Large intestine (tissue), 3 donors: ENCODE measurements at regions not wholly inside any gene's neighbourhood (a gene's known extent, or its start where the extent isn't known, plus 50 kb on each side); places are given as distances from the start of the nearest gene placed in this dataset.
"Not testable (repeated sequence)": the region's sequence is repeated elsewhere in the genome, so short reads cannot be mapped to it uniquely, and the experiment has no call there.

Experiments used
- DNase-seq, 2 donors: peaks; one replicate each; pipeline versions ENCODE4 v3.0.0 to v3.0.0-alpha.2; 2013
- H3K27ac ChIP-seq: one replicate; pipeline ENCODE4 v1.5.1; 2013; ENCODE audit warnings: low read length
- H3K27me3 ChIP-seq: 2 replicates; pipeline ENCODE4 v1.6.1; 2013; ENCODE audit warnings: low read length; ENCODE audit not compliant: control insufficient read depth, insufficient read depth
- H3K36me3 ChIP-seq: 2 replicates; pipeline ENCODE4 v1.6.1; 2013; ENCODE audit warnings: low read length; ENCODE audit not compliant: control insufficient read depth, insufficient read depth
- H3K4me1 ChIP-seq: one replicate; pipeline ENCODE4 v1.6.1; 2013; ENCODE audit warnings: low read length; ENCODE audit not compliant: control insufficient read depth, insufficient read depth
- H3K4me3 ChIP-seq: one replicate; pipeline ENCODE4 v1.5.1; 2013; ENCODE audit warnings: low read length
- H3K9me3 ChIP-seq: one replicate; pipeline ENCODE4 v1.6.1; 2013; ENCODE audit warnings: mild to moderate bottlenecking, low read depth, low read length, moderate library complexity; ENCODE audit not compliant: control insufficient read depth
- WGBS: methylation state at CpG from one replicate; pipeline ENCODE4 v1.1.5; 2013; ENCODE audit warnings: low lambda C conversion rate; ENCODE audit not compliant: insufficient coverage; 5-methylcytosine and 5-hydroxymethylcytosine counted together

DNA sequence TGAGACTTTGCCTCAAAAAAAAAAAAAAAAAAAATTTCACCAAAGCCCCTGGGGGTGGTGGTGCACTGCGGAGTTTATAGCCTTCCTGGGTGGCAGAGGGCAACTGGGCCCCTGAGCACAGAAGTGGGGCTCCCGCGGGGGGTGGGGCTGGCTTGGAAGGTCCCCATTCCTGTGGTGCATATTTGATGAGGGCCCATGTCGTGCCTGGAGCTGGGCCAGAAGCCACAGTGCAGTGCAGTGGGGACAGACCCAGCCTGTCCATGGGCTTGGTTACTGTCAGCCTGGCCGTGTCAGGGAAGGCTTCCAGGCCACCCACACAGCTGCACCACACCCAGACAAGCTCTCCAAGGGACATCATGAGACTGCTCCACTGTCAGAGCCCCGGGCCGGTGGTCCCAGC lies 95.5 kb downstream of the NSUN5 start:
- WGBS: no CpG with 5 or more reads among the region's 7 CpGs

DNA sequence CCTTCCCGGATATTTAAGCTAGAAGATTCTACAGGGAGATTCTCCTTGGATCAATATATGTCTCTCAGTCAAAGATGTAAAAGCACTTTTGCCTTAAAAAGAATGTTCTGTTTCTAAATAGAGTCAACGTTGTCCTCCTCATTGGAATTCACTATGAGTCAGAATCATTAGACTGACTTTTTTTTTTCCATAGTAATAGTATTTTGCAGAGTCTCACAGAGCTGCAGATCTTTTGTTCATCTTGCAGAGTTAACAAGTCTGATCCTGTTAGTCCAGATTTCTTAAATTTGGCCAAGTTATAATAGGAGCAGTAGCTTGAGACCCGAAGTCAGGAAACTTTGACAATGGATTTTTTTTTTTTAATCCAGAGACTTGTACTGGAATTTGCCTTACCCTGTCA lies 103.0 kb downstream of the NSUN5 start:
- not testable (repeated sequence) for H3K4me3 ChIP-seq, H3K27ac ChIP-seq, H3K4me1 ChIP-seq, H3K36me3 ChIP-seq, H3K27me3 ChIP-seq, H3K9me3 ChIP-seq, DNase-seq
- WGBS: no CpG with 5 or more reads among the region's 3 CpGs

More for the DNA sequence above, 95.5 kb downstream of the NSUN5 start:
- not testable (repeated sequence) for H3K9me3 ChIP-seq, H3K27me3 ChIP-seq, DNase-seq, H3K4me1 ChIP-seq, H3K4me3 ChIP-seq, H3K27ac ChIP-seq, H3K36me3 ChIP-seq

DNA sequence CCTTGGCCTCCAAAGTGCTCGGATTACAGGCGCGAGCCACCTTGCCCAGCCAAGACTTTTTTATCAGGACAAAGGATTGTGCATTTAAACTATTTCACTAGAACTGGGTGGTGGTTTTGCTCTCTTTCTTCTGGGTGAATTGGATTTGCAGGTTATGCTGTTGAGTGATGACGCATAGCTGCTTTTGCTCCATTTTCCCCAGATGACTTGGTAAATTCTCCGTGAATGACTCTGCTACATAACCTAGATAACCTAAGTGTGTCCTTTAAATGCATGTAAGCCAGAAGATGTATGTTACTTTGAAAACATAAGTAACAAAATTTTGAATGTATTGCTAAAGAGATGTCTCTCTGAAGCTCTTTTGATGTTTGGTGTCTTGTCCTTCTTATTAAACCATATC lies 103.7 kb downstream of the NSUN5 start:
- not testable (repeated sequence) for H3K9me3 ChIP-seq, H3K36me3 ChIP-seq, H3K27ac ChIP-seq, DNase-seq, H3K4me1 ChIP-seq, H3K27me3 ChIP-seq, H3K4me3 ChIP-seq
- 100% methylated on average over 1 of the region's 5 CpGs for WGBS

DNA sequence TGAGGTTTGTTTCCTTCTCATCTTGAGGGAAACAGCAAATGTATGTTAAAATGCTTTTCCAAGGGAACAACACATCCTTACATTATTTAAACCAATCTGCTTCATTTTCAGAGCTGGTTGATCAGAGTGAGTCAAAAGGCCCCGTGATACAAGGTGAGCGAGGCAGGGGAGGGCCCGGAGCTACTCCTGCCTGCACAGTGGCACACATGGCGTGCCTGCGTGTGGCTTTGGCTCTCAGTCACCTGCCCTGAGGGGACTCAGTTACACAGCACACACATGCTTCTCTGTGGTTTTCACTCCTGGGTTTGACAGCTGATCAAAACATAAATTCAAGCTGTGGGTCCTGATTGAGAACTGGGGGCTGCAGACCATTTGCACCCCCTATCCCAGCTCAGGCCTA lies 105.3 kb downstream of the NSUN5 start:
- not testable (repeated sequence) for H3K4me3 ChIP-seq, DNase-seq, H3K36me3 ChIP-seq, H3K27me3 ChIP-seq, H3K4me1 ChIP-seq, H3K9me3 ChIP-seq, H3K27ac ChIP-seq
- WGBS: no CpG with 5 or more reads among the region's 5 CpGs

DNA sequence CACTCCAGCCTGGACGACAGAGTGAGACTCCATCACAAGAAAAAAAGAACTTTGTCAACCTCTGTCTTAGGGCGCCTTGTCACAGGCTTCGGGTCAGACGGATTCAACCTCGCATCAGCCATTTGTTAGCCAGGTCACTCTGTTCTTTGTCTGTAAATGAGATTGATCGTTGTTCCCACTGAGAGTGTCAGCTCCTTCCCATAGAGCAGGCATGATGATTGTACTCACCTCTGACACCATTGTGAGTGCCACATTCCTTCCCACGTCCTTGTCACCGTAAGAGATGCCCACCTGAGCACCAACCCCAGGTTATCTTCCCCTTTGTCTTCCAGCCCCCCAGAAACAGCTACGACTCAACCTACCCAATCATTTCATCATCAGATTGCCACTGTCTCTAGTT lies 107.4 kb downstream of the NSUN5 start:
- not testable (repeated sequence) for H3K27me3 ChIP-seq, DNase-seq, H3K4me3 ChIP-seq, H3K9me3 ChIP-seq, H3K4me1 ChIP-seq, H3K36me3 ChIP-seq, H3K27ac ChIP-seq
- WGBS: no CpG with 5 or more reads among the region's 9 CpGs

DNA sequence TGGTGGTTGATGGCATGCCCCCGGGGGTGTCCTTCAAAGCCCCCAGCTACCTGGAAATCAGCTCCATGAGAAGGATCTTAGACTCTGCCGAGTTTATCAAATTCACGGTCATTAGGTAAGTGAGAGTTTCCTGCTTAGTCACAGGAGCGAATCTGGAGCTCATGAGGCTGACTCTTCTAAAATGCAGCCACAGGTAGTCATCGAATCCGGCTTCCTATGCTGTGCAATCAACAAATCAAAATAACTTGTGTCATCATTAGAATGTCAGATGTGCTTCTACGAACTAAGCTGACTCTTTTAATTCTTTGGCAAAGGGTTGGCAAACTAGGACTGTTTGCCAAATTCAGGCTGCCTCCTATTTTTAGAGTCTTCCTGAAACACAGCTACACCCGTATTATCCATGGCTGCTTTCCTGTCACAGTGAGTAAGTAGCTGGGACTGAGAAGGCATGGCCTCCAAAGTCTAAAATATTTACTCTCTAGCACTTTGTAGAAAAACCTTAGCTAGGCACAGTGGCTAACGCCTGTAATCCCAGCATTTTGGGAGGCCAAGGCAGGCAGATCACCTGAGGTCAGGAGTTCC lies 108.0 kb downstream of the NSUN5 start:
- not testable (repeated sequence) for H3K36me3 ChIP-seq, H3K4me1 ChIP-seq, H3K27me3 ChIP-seq, DNase-seq, H3K27ac ChIP-seq, H3K9me3 ChIP-seq, H3K4me3 ChIP-seq
- WGBS: no CpG with 5 or more reads among the region's 9 CpGs

DNA sequence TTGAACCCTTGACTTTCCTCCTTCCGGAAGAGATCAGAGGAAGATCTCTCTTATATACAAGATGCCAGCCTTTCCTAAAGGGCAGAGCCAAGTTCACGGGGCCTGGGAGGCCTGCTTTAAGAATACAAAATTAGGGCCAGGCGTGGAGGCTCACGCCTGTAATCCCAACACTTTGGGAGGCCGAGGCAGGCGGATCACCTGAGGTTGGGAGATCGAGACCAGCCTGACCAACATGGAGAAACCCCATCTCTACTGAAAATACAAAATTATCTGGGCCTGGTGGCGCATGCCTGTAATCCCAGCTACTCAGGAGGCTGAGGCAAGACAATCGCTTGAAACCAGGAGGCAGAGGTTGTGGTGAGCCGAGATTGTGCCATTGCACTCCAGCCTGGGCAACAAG lies 108.2 kb upstream of the SPDYE9 start:
- H3K9me3 ChIP-seq, H3K4me3 ChIP-seq, H3K27ac ChIP-seq, H3K4me1 ChIP-seq, H3K27me3 ChIP-seq, DNase-seq, H3K36me3 ChIP-seq: not testable (repeated sequence)
- no CpG with 5 or more reads among the region's 10 CpGs for WGBS

DNA sequence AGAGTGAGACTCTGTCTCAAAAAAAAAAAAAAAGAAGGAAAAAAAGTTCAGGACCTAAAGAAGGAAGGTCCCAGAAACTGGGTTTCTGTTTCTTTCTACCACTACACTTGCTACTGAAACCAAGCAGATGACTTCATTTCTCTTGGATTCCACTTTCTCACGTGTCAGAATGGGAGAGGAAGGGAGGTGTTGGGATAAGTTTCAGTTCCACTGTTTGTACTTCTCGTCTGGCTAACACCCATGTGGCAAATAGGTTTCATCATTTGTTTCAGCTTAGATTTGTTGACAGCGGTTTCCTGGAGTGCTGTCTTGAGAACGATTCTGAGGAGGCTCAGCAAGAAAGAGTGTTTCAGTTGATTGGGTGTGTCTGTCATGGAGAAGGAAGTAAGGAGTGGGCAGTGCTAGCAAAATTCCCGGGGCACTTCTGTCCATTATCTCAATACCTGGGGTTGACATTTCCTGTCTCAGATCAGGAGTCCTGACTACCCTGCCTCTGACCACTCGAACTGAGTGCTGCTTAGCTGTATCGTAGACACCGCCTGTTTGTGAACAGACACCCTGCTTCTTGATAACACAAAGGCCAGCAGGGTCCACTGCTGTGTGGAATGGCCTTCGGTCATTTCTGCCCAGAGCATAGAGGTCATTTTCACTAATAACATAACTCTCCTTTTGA lies 104.8 kb upstream of the SPDYE9 start:
- no CpG with 5 or more reads among the region's 9 CpGs for WGBS

DNA sequence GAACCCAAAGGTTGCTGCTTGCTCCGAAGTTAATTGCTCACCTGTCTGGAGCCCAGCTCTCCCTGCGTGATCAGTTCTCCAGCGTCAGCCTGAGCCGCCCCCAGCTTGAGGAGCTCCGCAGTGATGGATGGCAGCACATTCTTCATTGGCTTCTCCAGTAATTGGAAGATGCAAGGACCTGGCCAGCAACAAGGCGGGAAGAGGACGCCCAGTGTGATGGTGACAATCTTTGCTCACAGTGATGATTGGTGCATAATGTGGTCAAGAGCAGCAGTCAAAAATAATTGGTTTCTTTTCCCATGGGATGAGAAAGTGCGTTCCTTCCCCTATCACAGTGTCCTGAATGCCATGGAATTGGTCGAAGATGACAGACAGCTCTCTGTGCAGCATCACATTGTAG lies 102.4 kb upstream of the SPDYE9 start:
- H3K4me3 ChIP-seq, DNase-seq, H3K27me3 ChIP-seq, H3K36me3 ChIP-seq, H3K27ac ChIP-seq, H3K4me1 ChIP-seq, H3K9me3 ChIP-seq: not testable (repeated sequence)
- no CpG with 5 or more reads among the region's 9 CpGs for WGBS

More for the DNA sequence above, 104.8 kb upstream of the SPDYE9 start:
- not testable (repeated sequence) for DNase-seq, H3K4me3 ChIP-seq, H3K9me3 ChIP-seq, H3K27ac ChIP-seq, H3K36me3 ChIP-seq, H3K27me3 ChIP-seq, H3K4me1 ChIP-seq

DNA sequence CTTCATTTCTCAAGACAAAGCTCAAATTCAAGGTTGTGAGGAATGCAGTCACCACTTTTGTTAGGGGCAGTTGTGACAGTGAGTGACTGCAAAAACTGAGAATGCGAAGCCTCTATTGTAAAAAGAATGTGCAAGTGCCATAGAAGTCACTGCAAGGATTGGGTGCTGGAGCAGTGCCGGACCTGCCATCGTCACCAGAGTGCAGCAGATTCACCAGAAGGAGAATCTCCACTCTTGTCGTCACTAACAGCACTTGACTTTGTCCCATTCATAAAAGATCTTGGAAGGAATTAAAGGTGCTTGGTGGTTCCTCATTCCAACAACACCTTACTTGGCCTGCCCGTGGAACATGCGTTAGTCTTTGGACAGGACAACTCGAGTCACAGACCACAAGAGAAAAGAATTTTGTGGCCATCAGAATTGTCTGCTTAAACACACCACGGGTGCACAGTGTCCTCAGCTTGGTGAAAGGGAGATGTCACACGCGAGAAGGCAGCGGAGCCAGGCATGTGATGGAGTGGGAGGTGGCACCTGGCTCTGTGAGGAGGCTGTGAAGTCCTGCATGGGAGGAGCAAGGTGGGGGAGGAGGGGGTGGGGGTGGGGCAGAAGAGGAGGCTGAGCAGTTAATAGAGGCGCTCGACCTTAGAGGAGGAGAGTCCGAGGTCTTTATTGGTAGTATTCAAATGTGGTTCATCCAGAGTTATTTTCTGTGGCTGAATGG lies 100.9 kb upstream of the SPDYE9 start:
- H3K36me3 ChIP-seq, H3K27ac ChIP-seq, H3K4me1 ChIP-seq, H3K9me3 ChIP-seq, H3K27me3 ChIP-seq, DNase-seq, H3K4me3 ChIP-seq: not testable (repeated sequence)
- no CpG with 5 or more reads among the region's 14 CpGs for WGBS

DNA sequence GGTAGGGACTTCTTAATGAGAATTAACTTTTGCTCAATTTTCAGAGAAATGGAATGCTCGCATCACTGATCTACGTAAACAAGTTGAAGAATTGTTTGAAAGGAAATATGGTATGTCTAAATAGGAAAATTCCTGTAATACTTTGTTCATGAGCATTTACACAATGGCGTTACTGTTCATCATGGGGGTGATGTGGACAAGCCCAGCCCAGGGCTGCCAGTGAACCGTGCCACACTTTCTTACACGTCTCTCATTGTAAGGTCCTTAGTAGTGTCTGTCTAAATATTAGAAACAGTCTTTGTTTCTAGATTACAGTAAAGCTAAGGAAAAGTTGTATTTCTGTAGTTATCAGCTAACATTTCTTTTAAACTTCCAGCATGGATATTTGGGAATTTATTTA lies 91.0 kb upstream of the SPDYE9 start:
- not testable (repeated sequence) for H3K36me3 ChIP-seq, H3K27me3 ChIP-seq, H3K4me3 ChIP-seq, DNase-seq, H3K4me1 ChIP-seq, H3K27ac ChIP-seq, H3K9me3 ChIP-seq
- WGBS: no CpG with 5 or more reads among the region's 5 CpGs
